PC-9 (cell line): ENCODE measurements at regions not wholly inside any gene's neighbourhood (a gene's known extent, or its start where the extent isn't known, plus 50 kb on each side); places are given as distances from the start of the nearest gene placed in this dataset.

Experiments used
- CTCF ChIP-seq: fragments of 200-600 bp; sonication (generic); conservative IDR thresholded peaks from 2 replicates; pipeline ENCODE4 v1.6.1; 2017; ENCODE audit warnings: mixed run types, antibody characterized with exemption, mild to moderate bottlenecking, moderate library complexity
- EZH2 ChIP-seq: fragments of 200-600 bp; sonication (generic); IDR thresholded peaks from 2 replicates; pipeline ENCODE4 v1.8.0; 2017; ENCODE audit warnings: antibody characterized with exemption, low read depth

DNA sequence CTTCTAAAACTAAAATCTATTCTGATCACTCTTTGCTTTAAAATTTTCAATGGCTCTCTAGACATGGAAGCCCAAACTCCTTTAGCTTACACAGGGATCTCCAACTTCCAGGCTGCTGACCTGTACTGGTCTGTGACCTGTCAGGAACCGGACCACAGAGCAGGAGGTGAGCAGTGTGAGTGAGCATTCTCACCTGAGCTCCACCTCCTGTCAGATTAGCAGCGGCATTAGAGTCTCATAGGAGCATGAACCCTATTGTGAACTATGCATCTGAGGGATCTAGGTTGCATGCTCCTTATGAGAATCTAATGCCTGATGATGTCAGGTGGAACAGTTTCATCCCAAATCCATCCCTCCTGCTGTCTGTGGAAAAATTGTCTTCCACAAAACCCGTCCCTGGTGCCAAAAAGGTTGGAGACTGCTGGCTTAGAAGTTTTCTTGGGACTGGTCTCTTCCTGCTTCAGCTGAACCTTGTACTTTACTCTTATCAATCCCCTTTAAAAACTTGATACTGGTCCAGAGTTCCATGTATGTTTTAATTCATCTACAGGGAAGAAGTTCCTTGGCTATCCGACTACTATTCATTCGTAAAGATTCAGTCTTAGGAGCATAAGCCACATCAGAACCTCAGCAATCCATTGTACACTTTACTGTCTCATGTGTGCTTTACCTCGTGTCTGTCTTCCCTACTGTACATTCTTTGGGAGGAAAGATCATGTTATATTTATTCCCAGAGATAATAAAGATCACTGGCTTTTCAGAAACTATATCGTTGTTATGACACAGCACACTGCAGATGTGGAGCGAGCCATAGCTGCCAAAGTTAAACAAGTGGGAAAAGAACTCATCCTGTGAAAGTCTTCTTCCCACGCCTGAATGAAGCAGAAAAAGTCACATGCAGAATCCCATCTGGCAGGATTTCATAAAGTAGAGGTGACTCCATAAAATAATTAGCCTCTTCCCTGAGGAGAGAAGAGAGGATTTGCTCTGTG lies 183.8 kb downstream of the LRATD1 start:
- TF ChIP-seq CTCF (no peak), EZH2 (no peak)
